GM12892 (cell line): ENCODE measurements at regions not wholly inside any gene's neighbourhood (a gene's known extent, or its start where the extent isn't known, plus 50 kb on each side); places are given as distances from the start of the nearest gene placed in this dataset.

Experiments used
- POLR2A ChIP-seq: IDR thresholded peaks from 2 replicates; pipeline ENCODE4 v1.6.1; 2011; ENCODE audit warnings: low read depth, low read length, control low read depth
- POLR2AphosphoS5 ChIP-seq: IDR thresholded peaks from 2 replicates; pipeline ENCODE4 v1.6.1; 2011; ENCODE audit warnings: low read depth, low read length, control low read depth
- TAF1 ChIP-seq: IDR thresholded peaks from 2 replicates; pipeline ENCODE4 v1.6.1; 2011; ENCODE audit warnings: low read depth, mild to moderate bottlenecking, control low read depth, low read length, borderline replicate concordance

DNA sequence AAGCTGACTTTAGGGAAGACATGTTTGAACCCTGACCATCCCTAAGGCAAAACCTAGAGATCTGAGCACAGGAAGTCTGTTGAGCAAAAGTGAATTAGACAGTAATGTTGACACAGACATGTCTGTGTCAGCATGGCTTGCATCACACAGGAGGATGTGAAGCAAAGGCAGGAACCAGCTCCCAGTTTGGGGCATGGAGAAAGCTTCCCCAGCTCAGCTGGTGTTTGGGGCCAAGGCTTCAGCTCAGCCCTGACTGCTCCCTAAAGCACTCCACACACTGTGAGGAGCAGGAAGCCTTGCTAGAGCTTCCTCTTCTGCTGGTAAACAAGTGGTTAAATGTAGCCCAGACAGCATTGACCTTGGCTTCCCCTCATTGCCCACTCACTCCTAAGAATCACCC, 153.8 kb upstream of the UBL3 start:
- TF ChIP-seq POLR2A (no peak), POLR2AphosphoS5 (no peak), TAF1 (no peak)
